OCI-LY1 (cell line): ENCODE measurements at regions not wholly inside any gene's neighbourhood (a gene's known extent, or its start where the extent isn't known, plus 50 kb on each side); places are given as distances from the start of the nearest gene placed in this dataset.

Source experiments
- EZH2 ChIP-seq: fragments of 200-600 bp; sonication (generic), shearing (Covaris generic); IDR thresholded peaks from 2 replicates; pipeline ENCODE4 v1.8.0; 2017; ENCODE audit warnings: borderline replicate concordance, mixed run types, mild to moderate bottlenecking, antibody characterized with exemption, low read length, moderate library complexity, mixed read lengths
- TF ChIP-seq, protein P1 (sequence below): fragments of 200-600 bp; sonication (generic), shearing (Covaris generic); IDR thresholded peaks from 2 replicates; pipeline ENCODE4 v1.5.1; 2017; ENCODE audit warnings: mild to moderate bottlenecking, antibody characterized with exemption, low read length, moderate library complexity, mixed read lengths

DNA sequence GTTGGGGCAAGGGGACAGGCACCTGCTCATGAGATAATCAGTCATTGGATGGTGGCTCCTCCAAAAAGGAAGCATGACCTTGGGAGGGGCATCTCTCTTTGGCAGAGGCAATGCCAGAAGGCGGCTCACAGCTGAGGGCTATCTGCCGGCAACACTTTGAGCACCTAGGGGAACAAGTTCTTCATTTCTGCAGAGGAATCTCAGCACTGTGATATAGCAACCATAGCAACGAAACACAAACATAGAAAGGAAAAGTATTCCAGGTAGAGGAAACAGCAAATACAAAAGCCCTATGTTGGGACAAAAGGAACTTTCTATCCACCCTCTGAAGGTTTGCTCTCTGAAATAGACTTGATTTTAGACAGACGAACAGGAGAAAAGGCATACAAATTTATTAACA is 89.1 kb upstream of the NEDD4L start:
- TF ChIP-seq, protein P1, sequence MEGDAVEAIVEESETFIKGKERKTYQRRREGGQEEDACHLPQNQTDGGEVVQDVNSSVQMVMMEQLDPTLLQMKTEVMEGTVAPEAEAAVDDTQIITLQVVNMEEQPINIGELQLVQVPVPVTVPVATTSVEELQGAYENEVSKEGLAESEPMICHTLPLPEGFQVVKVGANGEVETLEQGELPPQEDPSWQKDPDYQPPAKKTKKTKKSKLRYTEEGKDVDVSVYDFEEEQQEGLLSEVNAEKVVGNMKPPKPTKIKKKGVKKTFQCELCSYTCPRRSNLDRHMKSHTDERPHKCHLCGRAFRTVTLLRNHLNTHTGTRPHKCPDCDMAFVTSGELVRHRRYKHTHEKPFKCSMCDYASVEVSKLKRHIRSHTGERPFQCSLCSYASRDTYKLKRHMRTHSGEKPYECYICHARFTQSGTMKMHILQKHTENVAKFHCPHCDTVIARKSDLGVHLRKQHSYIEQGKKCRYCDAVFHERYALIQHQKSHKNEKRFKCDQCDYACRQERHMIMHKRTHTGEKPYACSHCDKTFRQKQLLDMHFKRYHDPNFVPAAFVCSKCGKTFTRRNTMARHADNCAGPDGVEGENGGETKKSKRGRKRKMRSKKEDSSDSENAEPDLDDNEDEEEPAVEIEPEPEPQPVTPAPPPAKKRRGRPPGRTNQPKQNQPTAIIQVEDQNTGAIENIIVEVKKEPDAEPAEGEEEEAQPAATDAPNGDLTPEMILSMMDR: no peak
- no peak for TF ChIP-seq EZH2
